ENCODE measurements at regions not wholly inside any gene's neighbourhood (a gene's known extent, or its start where the extent isn't known, plus 50 kb on each side); places are given as distances from the start of the nearest gene placed in this dataset.

DNA sequence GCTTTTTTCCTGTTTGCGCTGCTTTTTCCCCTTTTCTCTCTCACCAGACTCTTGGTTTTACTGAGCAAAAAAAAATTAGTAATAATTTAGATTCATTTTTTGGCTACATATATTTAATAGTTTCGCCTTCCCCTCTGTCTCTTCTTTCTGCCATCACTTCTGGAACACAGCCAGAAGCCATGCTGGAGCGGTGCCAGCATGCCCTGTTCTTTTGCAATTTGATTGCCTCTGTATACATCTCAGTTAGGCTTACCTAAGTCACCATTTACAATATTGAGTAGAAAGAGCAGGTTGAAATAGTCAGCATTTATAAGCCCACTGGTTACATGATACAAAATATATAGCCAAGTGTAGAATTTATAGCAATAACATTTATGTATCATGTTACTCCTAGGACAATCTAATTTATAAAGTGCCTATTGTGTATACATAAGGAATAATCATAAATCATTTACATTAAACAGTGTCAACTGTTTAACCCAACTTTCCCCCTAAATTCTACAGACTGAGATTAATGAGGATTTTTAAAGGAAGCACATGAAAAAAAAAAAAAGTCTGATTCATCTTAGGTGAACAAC is 413.8 kb upstream of the SOX5 start:
- TF ChIP-seq CTCF (IDR thresholded peaks at IDR 0.05): no peak
- TF ChIP-seq POLR2A (IDR thresholded peaks at IDR 0.05): no peak
